ENCODE measurements at regions not wholly inside any gene's neighbourhood (a gene's known extent, or its start where the extent isn't known, plus 50 kb on each side); places are given as distances from the start of the nearest gene placed in this dataset.

DNA sequence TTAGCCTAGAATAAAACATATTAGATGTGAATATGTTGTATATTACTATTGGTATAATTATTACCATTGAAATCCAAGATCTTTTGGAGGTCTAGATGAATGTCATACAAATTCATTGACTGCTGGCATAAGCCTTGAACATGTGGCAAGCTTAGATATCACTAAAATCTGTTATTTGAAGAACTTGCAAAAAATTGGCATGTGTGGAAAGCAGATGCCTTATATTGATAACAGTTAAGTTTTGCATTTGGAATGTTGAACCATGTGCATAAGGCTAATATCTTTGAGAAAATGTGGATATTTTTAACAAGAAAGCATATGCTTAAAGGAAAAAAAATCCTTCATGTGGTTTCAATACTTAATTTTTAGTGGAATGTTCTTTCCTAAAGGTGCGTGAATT lies 203.6 kb upstream of the PRICKLE1 start:
- Mint-ChIP-seq H3K27me3 (ENCODE audit: unreplicated experiment) (peaks cover 2% of the 10 kb centered on the region), H3K27ac (ENCODE audit: unreplicated experiment) (no peak overlapping the region), H3K4me3 (ENCODE audit: unreplicated experiment) (no peak overlapping the region), H3K9me3 (ENCODE audit: unreplicated experiment) (no peaks in the 10 kb centered on the region), H3K4me1 (ENCODE audit: unreplicated experiment) (peaks cover 10% of the 10 kb centered on the region), H3K36me3 (ENCODE audit: low read depth, unreplicated experiment) (no peaks in the 10 kb centered on the region)
- no peak for DNase-seq (ENCODE audit: low spot score)
- TF ChIP-seq CTCF (IDR thresholded peaks at IDR 0.05; ENCODE audit: unreplicated experiment), result no peak

- Mint-ChIP-seq H3K4me3 (ENCODE audit: unreplicated experiment) (no peak overlapping the region), H3K27me3 (ENCODE audit: unreplicated experiment) (peaks cover 2% of the 10 kb centered on the region), H3K27ac (ENCODE audit: unreplicated experiment) (no peak overlapping the region), H3K9me3 (ENCODE audit: unreplicated experiment) (no peaks in the 10 kb centered on the region), H3K36me3 (ENCODE audit: low read depth, unreplicated experiment) (no peaks in the 10 kb centered on the region), H3K4me1 (ENCODE audit: unreplicated experiment) (peaks cover 10% of the 10 kb centered on the region)
- no peak for DNase-seq (ENCODE audit: low spot score)
- no peak for TF ChIP-seq CTCF (IDR thresholded peaks at IDR 0.05; ENCODE audit: unreplicated experiment)
Observed at GRCh38 chr12:42792265-42792664, 202.7 kb upstream of the PRICKLE1 start.

DNA sequence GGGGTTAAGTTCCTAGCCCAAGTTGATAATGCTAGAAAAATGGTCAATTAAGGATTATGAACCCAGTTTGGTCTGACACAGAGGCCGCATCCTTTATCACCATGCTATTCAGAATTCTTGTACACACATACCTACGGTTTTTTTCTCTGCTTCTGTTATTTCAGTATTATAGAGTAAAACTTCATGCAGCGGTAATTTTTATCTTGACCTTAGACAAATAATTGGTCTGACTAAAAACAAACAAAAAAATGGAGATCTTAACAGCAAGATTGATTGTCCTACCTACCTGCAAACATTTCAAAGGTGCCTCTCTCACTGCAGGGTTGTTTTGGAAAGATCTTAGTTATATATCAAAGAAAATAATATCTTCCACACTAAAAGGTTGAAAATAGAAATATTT lies 201.9 kb upstream of the PRICKLE1 start:
- no peak for TF ChIP-seq CTCF (IDR thresholded peaks at IDR 0.05; ENCODE audit: unreplicated experiment)
- Mint-ChIP-seq H3K4me1 (ENCODE audit: unreplicated experiment) (peaks cover 10% of the 10 kb centered on the region), H3K27ac (ENCODE audit: unreplicated experiment) (no peak overlapping the region), H3K27me3 (ENCODE audit: unreplicated experiment) (peaks cover 2% of the 10 kb centered on the region), H3K9me3 (ENCODE audit: unreplicated experiment) (no peaks in the 10 kb centered on the region), H3K4me3 (ENCODE audit: unreplicated experiment) (no peak overlapping the region), H3K36me3 (ENCODE audit: low read depth, unreplicated experiment) (no peaks in the 10 kb centered on the region)
- DNase-seq (ENCODE audit: low spot score), result no peak

GRCh38 chr12:42790761-42791151 lies 201.2 kb upstream of the PRICKLE1 start:
- Mint-ChIP-seq H3K4me1 (ENCODE audit: unreplicated experiment) (peaks cover 10% of the 10 kb centered on the region), H3K27me3 (ENCODE audit: unreplicated experiment) (peaks cover 2% of the 10 kb centered on the region), H3K9me3 (ENCODE audit: unreplicated experiment) (no peaks in the 10 kb centered on the region), H3K4me3 (ENCODE audit: unreplicated experiment) (no peak overlapping the region), H3K36me3 (ENCODE audit: low read depth, unreplicated experiment) (no peaks in the 10 kb centered on the region), H3K27ac (ENCODE audit: unreplicated experiment) (no peak overlapping the region)
- no peak for DNase-seq (ENCODE audit: low spot score)
- no peak for TF ChIP-seq CTCF (IDR thresholded peaks at IDR 0.05; ENCODE audit: unreplicated experiment)

DNA sequence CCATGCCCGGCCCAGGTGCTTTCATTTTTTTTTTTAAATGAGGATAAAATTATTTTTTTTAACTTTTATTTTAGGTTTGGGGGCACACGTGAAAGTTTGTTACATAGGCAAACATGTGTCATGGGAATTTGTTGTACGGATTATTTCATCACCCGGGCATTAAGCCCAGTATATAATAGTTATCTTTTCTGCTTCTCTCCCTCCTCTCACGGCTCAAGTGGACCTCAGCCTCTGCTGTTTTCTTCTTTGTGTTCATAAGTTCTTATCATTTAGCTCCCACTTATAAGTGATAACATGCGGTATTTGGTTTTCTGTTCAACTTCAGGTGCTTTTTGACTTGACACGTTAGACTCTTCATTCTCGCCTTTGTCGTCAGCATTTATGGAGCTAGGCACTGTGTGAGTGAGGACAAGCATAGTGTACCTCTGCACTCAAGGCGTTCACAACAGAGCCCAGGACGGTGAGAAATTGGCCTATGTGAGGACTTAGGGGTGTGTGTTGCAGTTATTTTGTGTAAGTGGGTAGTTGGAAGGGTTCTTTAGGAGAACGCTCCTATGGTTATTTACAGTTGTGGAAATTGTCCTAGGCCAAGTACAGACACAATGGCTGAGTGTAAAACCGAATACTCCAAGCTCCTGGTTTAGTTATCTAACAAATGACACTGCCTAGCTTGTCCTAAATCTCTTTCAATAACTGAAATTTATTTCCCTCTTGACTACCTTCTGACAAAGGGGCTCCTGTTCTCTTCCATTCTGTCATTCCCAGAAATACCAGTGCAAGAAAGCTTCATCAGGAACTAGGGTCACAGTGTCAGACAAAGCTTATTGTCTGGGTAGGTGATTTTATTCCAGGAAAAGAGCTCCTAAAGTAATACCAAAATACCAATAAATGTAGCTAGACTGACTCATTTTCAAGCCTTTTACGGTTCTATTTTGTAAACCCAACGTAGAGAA lies 200.5 kb upstream of the PRICKLE1 start:
- Mint-ChIP-seq H3K27me3 (ENCODE audit: unreplicated experiment) (peaks cover 2% of the 10 kb centered on the region), H3K27ac (ENCODE audit: unreplicated experiment) (no peak overlapping the region), H3K4me3 (ENCODE audit: unreplicated experiment) (no peak overlapping the region), H3K9me3 (ENCODE audit: unreplicated experiment) (no peaks in the 10 kb centered on the region), H3K36me3 (ENCODE audit: low read depth, unreplicated experiment) (no peaks in the 10 kb centered on the region), H3K4me1 (ENCODE audit: unreplicated experiment) (peaks cover 16% of the 10 kb centered on the region)
- no peak for TF ChIP-seq CTCF (IDR thresholded peaks at IDR 0.05; ENCODE audit: unreplicated experiment)
- DNase-seq (ENCODE audit: low spot score), result no peak

All from endothelial cell (in vitro differentiated cells).